Colonic mucosa (tissue), 4 donors: ENCODE measurements at regions not wholly inside any gene's neighbourhood (a gene's known extent, or its start where the extent isn't known, plus 50 kb on each side); places are given as distances from the start of the nearest gene placed in this dataset.

Experiments
- DNase-seq: peaks from one replicate; pipeline ENCODE4 v3.0.0-alpha.2; 2020
- H3K27ac ChIP-seq: fragments of 200-600 bp; one replicate; pipeline ENCODE4 v1.8.0; 2021
- H3K27me3 ChIP-seq: fragments of 200-600 bp; one replicate; pipeline ENCODE4 v1.8.0; 2021
- H3K36me3 ChIP-seq: fragments of 200-600 bp; one replicate; pipeline ENCODE4 v1.8.0; 2021
- H3K4me1 ChIP-seq: fragments of 200-600 bp; one replicate; pipeline ENCODE4 v1.8.0; 2021; ENCODE audit warnings: mild to moderate bottlenecking
- H3K4me3 ChIP-seq: fragments of 200-600 bp; one replicate; pipeline ENCODE4 v1.8.0; 2021
- H3K9ac ChIP-seq, 2 donors: one replicate each; pipeline ENCODE4 v1.7.0; 2013; ENCODE audit warnings: control low read depth in 2 of 2, low read depth in 2 of 2, low read length in 2 of 2
- H3K9me3 ChIP-seq: fragments of 200-600 bp; one replicate; pipeline ENCODE4 v1.8.0; 2021
- CTCF ChIP-seq: fragments of 200-600 bp; IDR thresholded peaks from one replicate; pipeline ENCODE4 v1.8.0; 2022; ENCODE audit warnings: antibody characterized with exemption, mild to moderate bottlenecking
- intact Hi-C: fragments of 100-400 bp; cut with DNase I; formaldehyde crosslinking; loops from one replicate; pipeline ENCODE4 v1.14.1; 2022
- donor health status: healthy.
- donor health status: DM: no; HTN: no; CAD: no.
- donor health status: DM: no; HTN: no; CAD: no.

GRCh38 chr12:97184127-97184773 lies 277.2 kb downstream of the NEDD1 start:
- Histone ChIP-seq H3K4me3 (no peak overlapping the region), H3K4me1 (no peaks in the 10 kb centered on the region), H3K9me3 (no peaks in the 10 kb centered on the region), H3K9ac (no peak overlapping the region), H3K27me3 (no peaks in the 10 kb centered on the region), H3K36me3 (no peaks in the 10 kb centered on the region), H3K27ac (no peak overlapping the region)
- DNase-seq, result no peak
- intact Hi-C loops, result no loop called here
- no peak for TF ChIP-seq CTCF

GRCh38 chr12:97185567-97185966 lies 277.0 kb upstream of the RMST start:
- intact Hi-C loops, result no loop called here
- no peak overlapping the region for H3K9ac ChIP-seq
- no peaks in the 10 kb centered on the region for H3K27me3 ChIP-seq
- TF ChIP-seq CTCF, result no peak
- H3K36me3 ChIP-seq, result no peaks in the 10 kb centered on the region
- H3K9me3 ChIP-seq, result no peaks in the 10 kb centered on the region
- H3K27ac ChIP-seq, result no peak overlapping the region
- no peak overlapping the region for H3K4me3 ChIP-seq
- H3K4me1 ChIP-seq, result no peaks in the 10 kb centered on the region
- no peak for DNase-seq

- Histone ChIP-seq H3K36me3 (no peaks in the 10 kb centered on the region), H3K27ac (no peak overlapping the region), H3K4me3 (no peak overlapping the region), H3K27me3 (no peaks in the 10 kb centered on the region), H3K9ac (no peak overlapping the region), H3K9me3 (no peaks in the 10 kb centered on the region), H3K4me1 (no peaks in the 10 kb centered on the region)
- intact Hi-C loops, result no loop called here
- no peak for TF ChIP-seq CTCF
- DNase-seq, result no peak
Observed at GRCh38 chr12:97194546-97194945, 268.1 kb upstream of the RMST start.

GRCh38 chr12:97200181-97200580 lies 262.4 kb upstream of the RMST start:
- intact Hi-C loops, result no loop called here
- no peak for TF ChIP-seq CTCF
- H3K4me1 ChIP-seq, result no peaks in the 10 kb centered on the region
- DNase-seq, result no peak
- H3K9ac ChIP-seq, result no peak overlapping the region
- no peak overlapping the region for H3K4me3 ChIP-seq
- no peaks in the 10 kb centered on the region for H3K9me3 ChIP-seq
- no peaks in the 10 kb centered on the region for H3K27me3 ChIP-seq
- H3K27ac ChIP-seq, result no peak overlapping the region
- H3K36me3 ChIP-seq, result no peaks in the 10 kb centered on the region

GRCh38 chr12:97203408-97203807 lies 259.2 kb upstream of the RMST start:
- no peak overlapping the region for H3K4me3 ChIP-seq
- TF ChIP-seq CTCF, result no peak
- no peak overlapping the region for H3K27ac ChIP-seq
- no peaks in the 10 kb centered on the region for H3K4me1 ChIP-seq
- H3K36me3 ChIP-seq, result no peaks in the 10 kb centered on the region
- H3K9me3 ChIP-seq, result no peaks in the 10 kb centered on the region
- intact Hi-C loops, result no loop called here
- no peak for DNase-seq
- no peak overlapping the region for H3K9ac ChIP-seq
- no peaks in the 10 kb centered on the region for H3K27me3 ChIP-seq
